ENCODE measurements at regions not wholly inside any gene's neighbourhood (a gene's known extent, or its start where the extent isn't known, plus 50 kb on each side); places are given as distances from the start of the nearest gene placed in this dataset.

GRCh38 chr5:98053170-98053569 is 720.3 kb upstream of the RGMB start:
- Histone ChIP-seq H3K4me1 (ENCODE audit: control insufficient read depth, insufficient read depth, low read length, unreplicated experiment) (no peaks in the 10 kb centered on the region), H3K27ac (ENCODE audit: low read depth, low read length) (no peak overlapping the region), H2AFZ (ENCODE audit: low read length, unreplicated experiment) (no peak overlapping the region), H3K4me3 (ENCODE audit: low read depth, low read length) (no peak overlapping the region), H3K27me3 (ENCODE audit: insufficient read depth, low read length) (no peaks in the 10 kb centered on the region), H3K79me2 (ENCODE audit: control insufficient read depth, insufficient read depth, low read length, unreplicated experiment) (no peaks in the 10 kb centered on the region), H3K36me3 (ENCODE audit: insufficient read depth, low read length) (no peaks in the 10 kb centered on the region)

- Histone ChIP-seq H3K4me3 (ENCODE audit: low read depth, low read length) (no peak overlapping the region), H3K27ac (ENCODE audit: low read depth, low read length) (no peak overlapping the region), H3K4me1 (ENCODE audit: control insufficient read depth, insufficient read depth, low read length, unreplicated experiment) (peaks cover 3% of the 10 kb centered on the region), H3K79me2 (ENCODE audit: control insufficient read depth, insufficient read depth, low read length, unreplicated experiment) (no peaks in the 10 kb centered on the region), H2AFZ (ENCODE audit: low read length, unreplicated experiment) (no peak overlapping the region), H3K36me3 (ENCODE audit: insufficient read depth, low read length) (no peaks in the 10 kb centered on the region), H3K27me3 (ENCODE audit: insufficient read depth, low read length) (no peaks in the 10 kb centered on the region)
These were observed 713.3 kb upstream of the RGMB start for GRCh38 chr5:98060148-98060547.

- H3K27me3 ChIP-seq (ENCODE audit: insufficient read depth, low read length): no peaks in the 10 kb centered on the region
- no peak overlapping the region for H2AFZ ChIP-seq (ENCODE audit: low read length, unreplicated experiment)
- H3K79me2 ChIP-seq (ENCODE audit: control insufficient read depth, insufficient read depth, low read length, unreplicated experiment): no peaks in the 10 kb centered on the region
- H3K27ac ChIP-seq (ENCODE audit: low read depth, low read length): no peak overlapping the region
- H3K4me1 ChIP-seq (ENCODE audit: control insufficient read depth, insufficient read depth, low read length, unreplicated experiment): peaks cover 8% of the 10 kb centered on the region
- H3K36me3 ChIP-seq (ENCODE audit: insufficient read depth, low read length): no peaks in the 10 kb centered on the region
- H3K4me3 ChIP-seq (ENCODE audit: low read depth, low read length): no peak overlapping the region
These were observed 709.3 kb upstream of the RGMB start for GRCh38 chr5:98064118-98064685.

GRCh38 chr5:98065261-98065909 is 708.1 kb upstream of the RGMB start:
- Histone ChIP-seq H3K4me1 (ENCODE audit: control insufficient read depth, insufficient read depth, low read length, unreplicated experiment) (peaks cover 8% of the 10 kb centered on the region), H3K27me3 (ENCODE audit: insufficient read depth, low read length) (no peaks in the 10 kb centered on the region), H2AFZ (ENCODE audit: low read length, unreplicated experiment) (peak overlapping the region; percentile 3), H3K27ac (ENCODE audit: low read depth, low read length) (peak overlapping the region; percentile 39), H3K79me2 (ENCODE audit: control insufficient read depth, insufficient read depth, low read length, unreplicated experiment) (no peaks in the 10 kb centered on the region), H3K4me3 (ENCODE audit: low read depth, low read length) (no peak overlapping the region), H3K36me3 (ENCODE audit: insufficient read depth, low read length) (no peaks in the 10 kb centered on the region)

GRCh38 chr5:98066910-98067309 is 706.6 kb upstream of the RGMB start:
- Histone ChIP-seq H2AFZ (ENCODE audit: low read length, unreplicated experiment) (no peak overlapping the region), H3K27ac (ENCODE audit: low read depth, low read length) (peak overlapping the region; percentile 54), H3K79me2 (ENCODE audit: control insufficient read depth, insufficient read depth, low read length, unreplicated experiment) (no peaks in the 10 kb centered on the region), H3K27me3 (ENCODE audit: insufficient read depth, low read length) (no peaks in the 10 kb centered on the region), H3K4me3 (ENCODE audit: low read depth, low read length) (no peak overlapping the region), H3K36me3 (ENCODE audit: insufficient read depth, low read length) (no peaks in the 10 kb centered on the region), H3K4me1 (ENCODE audit: control insufficient read depth, insufficient read depth, low read length, unreplicated experiment) (peaks cover 8% of the 10 kb centered on the region)

- Histone ChIP-seq H3K4me1 (ENCODE audit: control insufficient read depth, insufficient read depth, low read length, unreplicated experiment) (peaks cover 6% of the 10 kb centered on the region), H3K36me3 (ENCODE audit: insufficient read depth, low read length) (no peaks in the 10 kb centered on the region), H3K27ac (ENCODE audit: low read depth, low read length) (no peak overlapping the region), H3K27me3 (ENCODE audit: insufficient read depth, low read length) (no peaks in the 10 kb centered on the region), H3K79me2 (ENCODE audit: control insufficient read depth, insufficient read depth, low read length, unreplicated experiment) (no peaks in the 10 kb centered on the region), H2AFZ (ENCODE audit: low read length, unreplicated experiment) (peak overlapping the region; percentile 24), H3K4me3 (ENCODE audit: low read depth, low read length) (no peak overlapping the region)
These were observed 703.5 kb upstream of the RGMB start for GRCh38 chr5:98069876-98070512.

GRCh38 chr5:98072921-98073320 is 700.5 kb upstream of the RGMB start:
- Histone ChIP-seq H3K79me2 (ENCODE audit: control insufficient read depth, insufficient read depth, low read length, unreplicated experiment) (no peaks in the 10 kb centered on the region), H3K4me1 (ENCODE audit: control insufficient read depth, insufficient read depth, low read length, unreplicated experiment) (no peaks in the 10 kb centered on the region), H3K4me3 (ENCODE audit: low read depth, low read length) (no peak overlapping the region), H3K27me3 (ENCODE audit: insufficient read depth, low read length) (no peaks in the 10 kb centered on the region), H3K27ac (ENCODE audit: low read depth, low read length) (no peak overlapping the region), H3K36me3 (ENCODE audit: insufficient read depth, low read length) (no peaks in the 10 kb centered on the region), H2AFZ (ENCODE audit: low read length, unreplicated experiment) (no peak overlapping the region)

- H3K79me2 ChIP-seq (ENCODE audit: control insufficient read depth, insufficient read depth, low read length, unreplicated experiment): no peaks in the 10 kb centered on the region
- H2AFZ ChIP-seq (ENCODE audit: low read length, unreplicated experiment): no peak overlapping the region
- no peaks in the 10 kb centered on the region for H3K36me3 ChIP-seq (ENCODE audit: insufficient read depth, low read length)
- no peak overlapping the region for H3K4me3 ChIP-seq (ENCODE audit: low read depth, low read length)
- no peak overlapping the region for H3K27ac ChIP-seq (ENCODE audit: low read depth, low read length)
- H3K27me3 ChIP-seq (ENCODE audit: insufficient read depth, low read length): no peaks in the 10 kb centered on the region
- no peaks in the 10 kb centered on the region for H3K4me1 ChIP-seq (ENCODE audit: control insufficient read depth, insufficient read depth, low read length, unreplicated experiment)
These were observed 697.0 kb upstream of the RGMB start for GRCh38 chr5:98076501-98076900.

GRCh38 chr5:98085593-98085992 is 687.9 kb upstream of the RGMB start:
- Histone ChIP-seq H3K79me2 (ENCODE audit: control insufficient read depth, insufficient read depth, low read length, unreplicated experiment) (no peaks in the 10 kb centered on the region), H3K27ac (ENCODE audit: low read depth, low read length) (no peak overlapping the region), H2AFZ (ENCODE audit: low read length, unreplicated experiment) (no peak overlapping the region), H3K27me3 (ENCODE audit: insufficient read depth, low read length) (no peaks in the 10 kb centered on the region), H3K4me1 (ENCODE audit: control insufficient read depth, insufficient read depth, low read length, unreplicated experiment) (no peaks in the 10 kb centered on the region), H3K36me3 (ENCODE audit: insufficient read depth, low read length) (no peaks in the 10 kb centered on the region), H3K4me3 (ENCODE audit: low read depth, low read length) (no peak overlapping the region)

- no peaks in the 10 kb centered on the region for H3K27me3 ChIP-seq (ENCODE audit: insufficient read depth, low read length)
- H3K4me1 ChIP-seq (ENCODE audit: control insufficient read depth, insufficient read depth, low read length, unreplicated experiment): peaks cover 25% of the 10 kb centered on the region
- no peak overlapping the region for H3K27ac ChIP-seq (ENCODE audit: low read depth, low read length)
- H3K4me3 ChIP-seq (ENCODE audit: low read depth, low read length): no peak overlapping the region
- no peaks in the 10 kb centered on the region for H3K36me3 ChIP-seq (ENCODE audit: insufficient read depth, low read length)
- H2AFZ ChIP-seq (ENCODE audit: low read length, unreplicated experiment): peak overlapping the region; percentile 4
- no peaks in the 10 kb centered on the region for H3K79me2 ChIP-seq (ENCODE audit: control insufficient read depth, insufficient read depth, low read length, unreplicated experiment)
These were observed 678.4 kb upstream of the RGMB start for GRCh38 chr5:98095072-98095471.

GRCh38 chr5:98096155-98096554 is 677.3 kb upstream of the RGMB start:
- no peaks in the 10 kb centered on the region for H3K79me2 ChIP-seq (ENCODE audit: control insufficient read depth, insufficient read depth, low read length, unreplicated experiment)
- H3K4me1 ChIP-seq (ENCODE audit: control insufficient read depth, insufficient read depth, low read length, unreplicated experiment): peaks cover 35% of the 10 kb centered on the region

More at GRCh38 chr5:98096155-98096554, 677.3 kb upstream of the RGMB start:
- H2AFZ ChIP-seq (ENCODE audit: low read length, unreplicated experiment): peak overlapping the region; percentile 78
- H3K27ac ChIP-seq (ENCODE audit: low read depth, low read length): peak overlapping the region; percentile 70
- H3K27me3 ChIP-seq (ENCODE audit: insufficient read depth, low read length): no peaks in the 10 kb centered on the region
- no peaks in the 10 kb centered on the region for H3K36me3 ChIP-seq (ENCODE audit: insufficient read depth, low read length)
- H3K4me3 ChIP-seq (ENCODE audit: low read depth, low read length): no peak overlapping the region

Measured in ACC112 (cell line).